ACC112 (cell line): ENCODE measurements at regions not wholly inside any gene's neighbourhood (a gene's known extent, or its start where the extent isn't known, plus 50 kb on each side); places are given as distances from the start of the nearest gene placed in this dataset.

Experiments
- H2AFZ ChIP-seq: fragments of 200-600 bp; sonication (generic); one replicate; pipeline ENCODE4 v1.6.0; 2017; ENCODE audit warnings: antibody characterized with exemption, low read length; ENCODE audit not compliant: unreplicated experiment
- H3K27ac ChIP-seq: fragments of 200-600 bp; sonication (generic); 2 replicates; pipeline ENCODE4 v1.5.1; 2014; ENCODE audit warnings: low read depth, mild to moderate bottlenecking, antibody characterized with exemption, low read length, moderate library complexity
- H3K27me3 ChIP-seq: fragments of 200-600 bp; sonication (generic); 2 replicates; pipeline ENCODE4 v1.6.1; 2014; ENCODE audit warnings: mild to moderate bottlenecking, antibody characterized with exemption, low read length, moderate library complexity, mixed read lengths; ENCODE audit not compliant: insufficient read depth
- H3K36me3 ChIP-seq: fragments of 200-600 bp; sonication (generic); 2 replicates; pipeline ENCODE4 v1.6.1; 2016; ENCODE audit warnings: mild to moderate bottlenecking, antibody characterized with exemption, low read length, moderate library complexity, mixed read lengths; ENCODE audit not compliant: insufficient read depth
- H3K4me1 ChIP-seq: fragments of 200-600 bp; sonication (generic); one replicate; pipeline ENCODE4 v1.6.1; 2016; ENCODE audit warnings: low read length, mixed read lengths; ENCODE audit not compliant: insufficient read depth, unreplicated experiment, control insufficient read depth
- H3K4me3 ChIP-seq: fragments of 200-600 bp; sonication (generic); 2 replicates; pipeline ENCODE4 v1.5.1; 2014; ENCODE audit warnings: mild to moderate bottlenecking, low read depth, low read length
- H3K79me2 ChIP-seq: fragments of 200-600 bp; sonication (generic); one replicate; pipeline ENCODE4 v1.6.0; 2016; ENCODE audit warnings: low read length; ENCODE audit not compliant: control insufficient read depth, unreplicated experiment, insufficient read depth

DNA sequence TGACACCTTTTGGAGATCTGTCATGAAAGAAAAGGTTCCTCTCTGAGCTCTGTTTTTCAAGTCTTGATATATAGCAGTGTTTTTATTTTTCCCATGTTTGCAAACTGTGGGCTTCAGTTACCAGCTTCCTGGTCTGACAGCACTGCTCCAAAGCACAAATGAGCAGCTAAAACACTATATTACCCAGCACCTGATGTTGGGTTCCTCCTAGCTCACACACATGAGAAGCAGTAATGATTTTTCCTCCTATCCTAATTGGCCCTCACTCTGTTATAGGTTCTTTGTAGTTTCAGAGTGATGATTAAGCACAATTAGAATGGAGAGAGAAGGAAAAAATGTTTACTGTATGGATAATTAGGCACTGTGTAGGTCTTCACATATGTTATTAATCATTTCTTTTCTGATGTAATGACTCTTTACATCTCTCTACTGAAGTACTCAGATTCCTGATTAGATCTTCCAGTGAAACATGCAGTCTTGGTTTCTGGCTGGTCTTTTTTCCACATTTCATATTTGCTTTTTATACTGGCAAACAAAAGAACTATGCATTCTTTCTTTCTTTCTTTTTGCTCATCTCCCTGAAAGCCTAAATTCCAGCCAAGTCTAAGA, 939.7 kb downstream of the NSUN3 start:
- H2AFZ ChIP-seq = no peak overlapping the region
- H3K36me3 ChIP-seq = no peaks in the 10 kb centered on the region
- H3K4me1 ChIP-seq = no peaks in the 10 kb centered on the region
- H3K27ac ChIP-seq = no peak overlapping the region
- H3K4me3 ChIP-seq = no peak overlapping the region
- H3K79me2 ChIP-seq = no peaks in the 10 kb centered on the region
- H3K27me3 ChIP-seq = no peaks in the 10 kb centered on the region

DNA sequence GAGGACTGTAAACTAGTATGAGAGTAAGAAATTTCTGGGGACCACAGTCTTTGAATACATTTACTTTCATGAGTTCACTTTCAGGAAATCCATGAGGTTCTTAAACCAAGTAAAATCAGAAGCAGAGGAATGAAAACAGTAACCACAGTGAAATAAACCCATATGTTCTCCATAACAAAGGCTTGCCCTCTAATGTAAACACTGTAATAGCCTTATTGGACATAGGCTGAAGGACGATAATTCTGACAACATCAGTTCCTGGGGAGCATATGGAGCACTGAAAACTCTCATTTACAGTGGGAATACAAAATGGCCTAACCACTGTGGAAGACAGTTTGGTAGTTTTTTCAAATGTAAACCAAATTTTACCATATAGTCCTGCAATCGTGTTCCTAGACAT, 965.8 kb downstream of the NSUN3 start:
- no peaks in the 10 kb centered on the region for H3K4me1 ChIP-seq
- H3K27me3 ChIP-seq = no peaks in the 10 kb centered on the region
- H3K36me3 ChIP-seq = no peaks in the 10 kb centered on the region
- H3K27ac ChIP-seq = no peak overlapping the region
- H3K4me3 ChIP-seq = no peak overlapping the region
- no peak overlapping the region for H2AFZ ChIP-seq
- H3K79me2 ChIP-seq = no peaks in the 10 kb centered on the region

DNA sequence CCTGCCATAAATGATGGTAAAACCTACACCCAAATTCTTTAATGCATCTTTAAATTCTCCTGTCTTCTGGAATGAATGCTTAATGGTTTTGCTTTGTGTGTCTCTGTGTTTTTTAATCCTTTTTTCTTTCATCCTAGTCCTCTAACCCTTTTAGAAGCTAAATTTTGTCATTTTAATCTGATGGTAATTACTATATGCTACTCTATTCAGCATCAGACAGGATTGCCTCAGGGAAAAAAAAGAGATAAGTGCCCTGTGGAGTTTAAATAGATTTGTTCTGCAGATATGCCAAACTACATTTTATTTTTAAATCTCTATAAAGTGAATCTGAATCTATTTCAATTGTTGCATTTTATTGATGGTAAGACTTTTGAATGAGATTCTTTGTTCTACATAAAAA, 966.8 kb downstream of the NSUN3 start:
- H3K36me3 ChIP-seq = no peaks in the 10 kb centered on the region
- H3K27ac ChIP-seq = no peak overlapping the region
- no peaks in the 10 kb centered on the region for H3K4me1 ChIP-seq
- H3K4me3 ChIP-seq = no peak overlapping the region
- no peaks in the 10 kb centered on the region for H3K79me2 ChIP-seq
- no peak overlapping the region for H2AFZ ChIP-seq
- H3K27me3 ChIP-seq = no peaks in the 10 kb centered on the region

DNA sequence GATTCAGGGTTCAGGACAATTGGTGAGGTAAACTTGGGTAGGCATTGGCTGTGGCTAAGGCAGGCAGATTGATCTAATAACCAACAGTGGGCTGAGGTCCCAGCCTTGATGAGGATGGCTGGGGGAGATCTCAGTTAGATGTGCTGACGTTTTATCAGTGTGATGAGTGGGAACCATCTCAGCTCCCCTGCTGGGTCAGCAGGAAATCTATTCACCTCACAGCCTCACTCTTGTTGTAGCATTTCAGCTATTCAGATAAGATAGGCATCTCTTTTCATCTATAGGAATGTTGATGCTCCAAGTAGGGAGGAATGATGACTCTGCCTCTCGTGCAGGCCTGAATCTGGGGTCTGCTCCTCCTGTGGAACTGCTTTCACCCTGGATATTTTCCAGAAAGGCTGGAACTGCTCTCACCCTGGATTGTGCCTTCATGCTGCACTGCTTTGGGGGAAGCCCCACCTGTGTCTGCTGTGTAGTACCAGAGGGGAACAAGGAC, 973.7 kb downstream of the NSUN3 start:
- H3K79me2 ChIP-seq = no peaks in the 10 kb centered on the region
- no peak overlapping the region for H3K4me3 ChIP-seq
- no peaks in the 10 kb centered on the region for H3K27me3 ChIP-seq
- H3K4me1 ChIP-seq = no peaks in the 10 kb centered on the region
- H3K27ac ChIP-seq = no peak overlapping the region
- H2AFZ ChIP-seq = no peak overlapping the region
- H3K36me3 ChIP-seq = no peaks in the 10 kb centered on the region

DNA sequence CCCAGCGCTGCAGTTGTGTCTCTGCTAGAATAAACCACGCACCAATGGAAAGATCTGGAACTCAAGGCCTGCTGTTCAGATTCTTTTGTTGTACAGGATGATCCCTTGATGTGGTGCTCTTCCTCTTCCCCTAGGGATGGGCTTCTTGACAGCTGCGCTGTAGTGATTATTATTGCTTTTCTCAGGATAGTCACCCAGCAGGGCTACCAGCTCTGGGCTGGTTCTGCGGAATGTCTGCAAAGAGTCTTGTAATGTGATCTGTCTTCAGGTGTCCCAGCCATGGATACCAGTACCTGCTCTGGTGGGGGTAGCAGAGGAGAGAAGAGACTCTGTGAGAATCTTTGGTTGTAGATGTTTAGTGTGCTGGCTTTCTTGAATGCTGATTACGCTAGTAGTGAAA, 974.2 kb downstream of the NSUN3 start:
- Histone ChIP-seq H3K36me3 (no peaks in the 10 kb centered on the region), H3K27ac (no peak overlapping the region), H3K27me3 (no peaks in the 10 kb centered on the region), H2AFZ (no peak overlapping the region), H3K4me1 (no peaks in the 10 kb centered on the region), H3K4me3 (no peak overlapping the region), H3K79me2 (no peaks in the 10 kb centered on the region)

DNA sequence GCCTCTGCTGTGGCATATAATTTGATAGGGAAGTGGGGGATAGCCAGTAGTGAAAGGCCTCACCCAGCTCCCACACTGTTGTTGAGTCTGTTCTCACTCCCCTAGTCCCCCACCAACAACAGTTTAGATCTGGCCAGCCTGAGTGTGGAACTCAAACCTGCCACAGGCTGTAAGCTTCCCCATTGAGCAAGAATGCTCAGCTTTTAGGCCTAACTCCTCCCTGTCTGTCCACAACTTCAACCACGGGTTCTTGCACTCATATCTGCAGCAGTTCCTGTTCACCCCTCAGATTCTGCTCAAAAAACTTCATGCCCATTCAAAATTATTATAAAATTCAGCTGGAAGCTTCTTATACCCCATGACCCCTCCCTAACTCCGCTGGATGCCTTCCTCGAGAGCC, 975.1 kb downstream of the NSUN3 start:
- Histone ChIP-seq H3K4me1 (no peaks in the 10 kb centered on the region), H2AFZ (no peak overlapping the region), H3K27me3 (no peaks in the 10 kb centered on the region), H3K79me2 (no peaks in the 10 kb centered on the region), H3K27ac (no peak overlapping the region), H3K4me3 (no peak overlapping the region), H3K36me3 (no peaks in the 10 kb centered on the region)

DNA sequence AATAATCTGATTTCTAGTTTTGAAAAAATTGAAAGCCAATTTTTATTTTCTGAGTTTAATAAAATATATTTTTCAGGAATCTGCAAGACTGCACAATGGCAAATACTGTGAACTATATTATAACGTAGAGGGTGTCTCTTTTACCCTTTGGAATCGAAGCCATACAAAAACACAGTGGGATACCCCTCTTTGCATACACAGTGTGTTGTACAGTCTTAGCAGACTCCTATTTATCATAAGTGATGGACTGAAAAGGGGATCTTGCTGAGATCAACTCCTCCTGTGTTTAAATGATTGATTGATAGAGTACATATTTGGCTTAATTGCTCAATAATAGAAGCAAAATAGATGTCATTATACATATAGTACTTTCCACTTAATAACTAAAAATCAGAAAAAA, 981.2 kb downstream of the NSUN3 start:
- no peak overlapping the region for H3K4me3 ChIP-seq
- no peak overlapping the region for H3K27ac ChIP-seq
- H3K36me3 ChIP-seq = no peaks in the 10 kb centered on the region
- H2AFZ ChIP-seq = no peak overlapping the region
- no peaks in the 10 kb centered on the region for H3K4me1 ChIP-seq
- no peaks in the 10 kb centered on the region for H3K27me3 ChIP-seq
- H3K79me2 ChIP-seq = no peaks in the 10 kb centered on the region

DNA sequence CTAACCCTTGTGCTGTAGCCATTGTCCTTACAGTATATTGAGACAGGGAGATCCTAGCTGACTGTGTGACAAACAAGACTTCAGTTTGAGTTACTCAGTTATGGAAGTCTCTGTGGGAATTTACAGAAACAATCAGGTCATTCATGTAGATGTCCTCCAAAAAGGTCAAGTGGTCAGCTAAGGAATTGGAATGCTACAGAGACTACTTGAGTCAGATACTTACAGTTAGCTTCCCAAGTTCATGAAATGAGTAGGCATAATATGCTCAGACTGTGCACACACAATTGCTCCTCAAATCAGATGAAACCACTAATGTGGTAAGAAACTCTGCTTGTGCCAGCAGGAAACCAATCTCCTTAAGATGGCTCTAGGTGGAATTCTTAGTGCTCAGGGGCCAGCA, 985.7 kb downstream of the NSUN3 start:
- Histone ChIP-seq H3K4me1 (no peaks in the 10 kb centered on the region), H3K79me2 (no peaks in the 10 kb centered on the region), H3K27ac (no peak overlapping the region), H3K4me3 (no peak overlapping the region), H3K36me3 (no peaks in the 10 kb centered on the region), H2AFZ (no peak overlapping the region), H3K27me3 (no peaks in the 10 kb centered on the region)

DNA sequence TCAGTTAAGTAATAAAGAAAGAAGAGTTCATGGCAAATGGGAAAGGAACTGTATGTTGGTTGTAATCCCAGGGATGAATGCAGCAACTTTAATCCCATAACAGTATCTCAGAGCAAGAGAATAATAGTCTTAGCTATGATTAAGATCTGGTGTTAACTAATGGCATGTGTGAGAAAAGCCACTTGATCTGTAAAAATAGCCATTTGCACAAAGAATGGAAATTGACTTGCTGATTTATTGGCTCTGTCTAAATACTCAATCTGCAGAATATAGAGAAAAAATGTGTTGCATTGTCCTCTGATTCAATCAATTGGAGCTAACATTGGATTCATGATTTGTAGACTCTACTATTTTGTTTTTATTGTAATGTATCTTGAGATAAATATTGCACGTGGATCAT, 987.0 kb downstream of the NSUN3 start:
- no peaks in the 10 kb centered on the region for H3K27me3 ChIP-seq
- H3K36me3 ChIP-seq = no peaks in the 10 kb centered on the region
- no peak overlapping the region for H3K27ac ChIP-seq
- H3K79me2 ChIP-seq = no peaks in the 10 kb centered on the region
- H2AFZ ChIP-seq = no peak overlapping the region
- H3K4me1 ChIP-seq = no peaks in the 10 kb centered on the region
- H3K4me3 ChIP-seq = no peak overlapping the region

DNA sequence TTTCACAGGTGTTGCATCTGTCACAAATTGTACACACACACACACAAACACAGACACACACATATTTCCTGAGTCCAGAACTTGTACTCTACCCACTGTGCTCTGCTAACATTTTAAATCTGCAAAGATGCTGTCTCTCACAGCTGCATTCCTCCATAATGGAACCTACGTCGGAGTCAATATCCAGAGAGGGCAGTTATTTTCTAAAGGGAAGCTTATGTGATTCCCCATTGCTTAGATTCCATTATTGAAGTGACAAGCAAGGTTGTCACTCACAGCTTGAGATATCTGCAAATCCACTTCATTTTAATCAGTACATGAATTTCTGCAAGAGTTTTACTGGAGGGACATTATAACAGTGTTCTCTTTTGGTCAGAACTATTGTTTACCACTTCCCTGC, 992.4 kb downstream of the NSUN3 start:
- H3K4me1 ChIP-seq = no peaks in the 10 kb centered on the region
- no peak overlapping the region for H2AFZ ChIP-seq
- H3K79me2 ChIP-seq = no peaks in the 10 kb centered on the region
- no peaks in the 10 kb centered on the region for H3K36me3 ChIP-seq
- no peak overlapping the region for H3K4me3 ChIP-seq
- H3K27ac ChIP-seq = no peak overlapping the region
- H3K27me3 ChIP-seq = no peaks in the 10 kb centered on the region

DNA sequence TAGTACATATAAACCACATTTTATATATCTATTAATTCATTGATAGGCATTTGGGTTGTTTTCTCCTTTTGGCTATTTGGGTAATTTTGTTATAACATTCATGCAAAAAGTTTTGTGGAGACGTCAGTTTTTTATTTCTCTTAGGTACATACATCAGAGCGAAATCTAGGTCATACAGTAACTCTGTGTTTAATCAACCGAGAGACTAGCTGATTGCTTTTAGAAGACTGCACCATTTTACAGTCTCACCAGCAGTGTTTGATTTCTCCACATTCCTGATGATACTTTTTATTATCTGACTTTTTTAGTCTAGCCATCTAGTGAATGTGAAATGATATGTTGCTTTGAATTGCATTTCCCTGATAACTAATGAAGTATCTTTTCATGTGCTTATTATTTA, 1019.3 kb downstream of the NSUN3 start:
- no peaks in the 10 kb centered on the region for H3K36me3 ChIP-seq

More for the DNA sequence above, 1019.3 kb downstream of the NSUN3 start:
- Histone ChIP-seq H3K4me3 (no peak overlapping the region), H3K79me2 (no peaks in the 10 kb centered on the region), H3K27me3 (no peaks in the 10 kb centered on the region), H2AFZ (no peak overlapping the region), H3K27ac (no peak overlapping the region), H3K4me1 (no peaks in the 10 kb centered on the region)
